Cardiac fibroblast (primary cell): ENCODE measurements at regions not wholly inside any gene's neighbourhood (a gene's known extent, or its start where the extent isn't known, plus 50 kb on each side); places are given as distances from the start of the nearest gene placed in this dataset.
"Not testable (repeated sequence)": the region's sequence is repeated elsewhere in the genome, so short reads cannot be mapped to it uniquely, and the experiment has no call there.

ENCODE experiments used
- DNase-seq, 2 donors: peaks; one replicate each; pipeline versions ENCODE4 v3.0.0 to v3.0.0-alpha.2; 2010; ENCODE audit warnings: low read depth in 2 of 2
- H3K4me3 ChIP-seq, 2 donors: replicated peaks in 1 of 2; 1 replicate in 1 of 2; 2 replicates in 1 of 2; pipeline ENCODE4 v1.5.1; 2011; ENCODE audit warnings: low read depth in 2 of 2, low read length in 2 of 2, mild to moderate bottlenecking in 2 of 2, moderate library complexity in 1 of 2

- H3K4me3 ChIP-seq: not testable (repeated sequence)
- DNase-seq: peak; percentile 87 to 91
Measured at GRCh38 chr21:10325546-10325945, 195.8 kb upstream of the TPTE start.

- H3K4me3 ChIP-seq: not testable (repeated sequence)
Measured at GRCh38 chr21:10326146-10326545, 195.2 kb upstream of the TPTE start.

GRCh38 chr21:10328646-10329045 is 192.7 kb upstream of the TPTE start:
- not testable (repeated sequence) for DNase-seq

More at GRCh38 chr21:10326146-10326545, 195.2 kb upstream of the TPTE start:
- not testable (repeated sequence) for DNase-seq

GRCh38 chr21:10330641-10331119 is 190.7 kb upstream of the TPTE start:
- not testable (repeated sequence) for H3K4me3 ChIP-seq, DNase-seq

More at GRCh38 chr21:10328646-10329045, 192.7 kb upstream of the TPTE start:
- not testable (repeated sequence) for H3K4me3 ChIP-seq

- DNase-seq, H3K4me3 ChIP-seq: not testable (repeated sequence)
Measured at GRCh38 chr21:10331134-10331533, 190.2 kb upstream of the TPTE start.

- not testable (repeated sequence) for DNase-seq, H3K4me3 ChIP-seq
Measured at GRCh38 chr21:10332935-10333334, 188.4 kb upstream of the TPTE start.

GRCh38 chr21:10334391-10334790 is 187.0 kb upstream of the TPTE start:
- H3K4me3 ChIP-seq, DNase-seq: not testable (repeated sequence)

GRCh38 chr21:10342261-10342956 is 179.0 kb upstream of the TPTE start:
- DNase-seq, H3K4me3 ChIP-seq: not testable (repeated sequence)

- not testable (repeated sequence) for H3K4me3 ChIP-seq, DNase-seq
Measured at GRCh38 chr21:10343146-10343935, 178.0 kb upstream of the TPTE start.

GRCh38 chr21:10344266-10344665 is 177.1 kb upstream of the TPTE start:
- DNase-seq, H3K4me3 ChIP-seq: not testable (repeated sequence)

GRCh38 chr21:10345178-10345612 is 176.2 kb upstream of the TPTE start:
- DNase-seq, H3K4me3 ChIP-seq: not testable (repeated sequence)

GRCh38 chr21:10346249-10346648 is 175.1 kb upstream of the TPTE start:
- DNase-seq, H3K4me3 ChIP-seq: not testable (repeated sequence)

GRCh38 chr21:10346933-10347615 is 174.3 kb upstream of the TPTE start:
- not testable (repeated sequence) for DNase-seq, H3K4me3 ChIP-seq

GRCh38 chr21:10347675-10348074 is 173.7 kb upstream of the TPTE start:
- not testable (repeated sequence) for H3K4me3 ChIP-seq, DNase-seq

- DNase-seq, H3K4me3 ChIP-seq: not testable (repeated sequence)
Measured at GRCh38 chr21:10348150-10348549, 173.2 kb upstream of the TPTE start.

- DNase-seq, H3K4me3 ChIP-seq: not testable (repeated sequence)
Measured at GRCh38 chr21:10354851-10355578, 166.4 kb upstream of the TPTE start.

- H3K4me3 ChIP-seq, DNase-seq: not testable (repeated sequence)
Measured at GRCh38 chr21:10359120-10359519, 162.3 kb upstream of the TPTE start.

- not testable (repeated sequence) for DNase-seq, H3K4me3 ChIP-seq
Measured at GRCh38 chr21:10359911-10360310, 161.5 kb upstream of the TPTE start.
